GM12892 (cell line): ENCODE measurements at regions not wholly inside any gene's neighbourhood (a gene's known extent, or its start where the extent isn't known, plus 50 kb on each side); places are given as distances from the start of the nearest gene placed in this dataset.

ENCODE experiments used
- POLR2A ChIP-seq: IDR thresholded peaks from 2 replicates; pipeline ENCODE4 v1.6.1; 2011; ENCODE audit warnings: low read depth, low read length, control low read depth
- POLR2AphosphoS5 ChIP-seq: IDR thresholded peaks from 2 replicates; pipeline ENCODE4 v1.6.1; 2011; ENCODE audit warnings: low read depth, low read length, control low read depth
- TAF1 ChIP-seq: IDR thresholded peaks from 2 replicates; pipeline ENCODE4 v1.6.1; 2011; ENCODE audit warnings: low read depth, mild to moderate bottlenecking, control low read depth, low read length, borderline replicate concordance

GRCh38 chr10:118907051-118907450 is 122.5 kb upstream of the NANOS1 start:
- no peak for TF ChIP-seq TAF1
- no peak for TF ChIP-seq POLR2AphosphoS5
- no peak for TF ChIP-seq POLR2A
